ENCODE measurements at regions not wholly inside any gene's neighbourhood (a gene's known extent, or its start where the extent isn't known, plus 50 kb on each side); places are given as distances from the start of the nearest gene placed in this dataset.
"Not testable (repeated sequence)": the region's sequence is repeated elsewhere in the genome, so short reads cannot be mapped to it uniquely, and the experiment has no call there.

DNA sequence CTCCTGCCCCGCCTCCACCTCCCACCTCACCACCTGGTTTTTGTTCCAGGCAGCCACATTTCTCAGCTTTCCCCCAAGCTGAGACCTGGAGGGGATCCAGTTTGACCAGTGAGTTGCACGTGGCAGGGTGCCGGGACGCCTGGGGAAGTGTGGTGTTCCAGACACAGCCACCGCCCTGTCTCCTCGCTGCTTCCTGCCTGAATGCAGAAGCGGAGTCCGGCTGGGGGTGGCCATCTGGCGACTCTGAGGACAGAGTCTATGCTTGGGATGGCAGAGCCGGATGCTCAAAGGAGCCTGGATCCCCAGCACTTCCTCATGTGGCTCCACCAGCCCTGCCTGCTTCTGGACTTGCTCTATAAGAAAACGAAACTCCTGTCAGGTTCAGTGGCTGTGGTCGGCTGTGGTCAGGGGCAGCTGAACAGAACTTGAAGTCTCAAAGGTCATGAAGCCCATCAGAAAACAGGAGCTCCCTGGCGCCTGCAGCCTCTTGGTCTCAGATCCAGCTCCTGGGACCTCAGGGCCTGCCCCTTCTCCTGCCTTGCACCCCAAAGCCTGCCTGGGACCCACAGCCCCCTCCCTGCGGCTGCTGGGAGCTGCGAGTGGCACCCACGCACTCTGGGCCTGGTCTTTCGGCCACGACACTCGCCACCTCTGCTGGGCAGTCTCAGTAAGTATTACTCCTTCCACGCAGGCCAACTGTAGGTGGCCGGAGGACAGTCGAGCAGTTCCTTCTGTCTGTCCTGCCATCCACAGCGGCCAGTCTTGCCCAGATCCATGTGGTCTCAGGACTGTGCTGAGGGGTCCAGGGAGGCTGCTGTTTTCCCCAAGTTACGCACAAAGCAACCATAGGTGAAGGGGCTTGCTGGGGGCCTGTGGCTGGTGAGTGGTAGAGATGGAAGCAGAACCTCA lies 112.8 kb upstream of the MEF2A start:
- Mint-ChIP-seq H3K27ac (peak overlapping the region; percentile 87), H3K9me3 (peaks cover 5% of the 10 kb centered on the region), H3K4me3 (peak overlapping the region; percentile 61), H3K27me3 (no peaks in the 10 kb centered on the region), H3K4me1 (peaks cover 60% of the 10 kb centered on the region), H3K36me3 (peaks cover 6% of the 10 kb centered on the region)
- peak; percentile 91 for ATAC-seq

- ATAC-seq: no peak
- peaks cover 6% of the 10 kb centered on the region for H3K36me3 Mint-ChIP-seq
- H3K27me3 Mint-ChIP-seq: no peaks in the 10 kb centered on the region
- peaks cover 62% of the 10 kb centered on the region for H3K4me1 Mint-ChIP-seq
- H3K27ac Mint-ChIP-seq: peak overlapping the region; percentile 87
- no peak overlapping the region for H3K4me3 Mint-ChIP-seq
- H3K9me3 Mint-ChIP-seq: peaks cover 5% of the 10 kb centered on the region
Observed at GRCh38 chr15:99453637-99454030, 112.2 kb upstream of the MEF2A start.

DNA sequence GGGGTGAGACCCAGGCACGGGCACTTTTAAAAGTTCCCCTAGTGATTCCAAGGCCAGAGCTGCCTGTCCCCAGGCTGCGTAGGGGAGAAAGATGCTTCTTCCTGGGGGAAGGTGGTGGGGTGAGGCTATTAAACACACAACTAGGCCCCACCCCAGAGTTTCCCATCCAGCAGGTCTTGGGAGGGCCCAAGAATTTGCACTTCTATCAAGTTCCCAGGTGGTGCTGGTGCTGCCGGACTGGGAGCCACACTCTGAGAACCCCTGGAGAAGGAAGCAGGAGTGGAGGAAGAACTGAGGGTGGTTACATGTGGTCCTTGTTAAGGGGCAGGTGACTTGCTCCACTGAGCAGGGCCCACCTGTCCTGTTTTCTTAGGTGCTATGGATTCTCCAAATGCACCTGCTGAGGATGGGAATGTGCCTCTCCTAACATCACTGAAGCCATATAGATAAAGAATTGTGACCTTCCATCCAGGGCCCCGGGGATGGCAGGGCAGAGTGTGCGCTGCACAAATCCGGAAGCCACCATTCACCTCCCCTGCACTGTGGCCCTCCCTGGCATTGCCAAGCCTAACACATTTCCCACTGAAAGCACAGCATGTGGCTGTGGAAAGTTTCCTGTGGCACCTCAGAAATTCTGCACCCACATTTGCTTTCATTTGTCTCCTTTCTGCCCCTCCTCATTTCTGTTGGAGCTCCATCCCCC lies 111.5 kb upstream of the MEF2A start:
- Mint-ChIP-seq H3K9me3 (peaks cover 5% of the 10 kb centered on the region), H3K4me3 (no peak overlapping the region), H3K27ac (peak overlapping the region; percentile 87), H3K4me1 (peaks cover 63% of the 10 kb centered on the region), H3K36me3 (peaks cover 6% of the 10 kb centered on the region), H3K27me3 (no peaks in the 10 kb centered on the region)
- ATAC-seq: no peak

DNA sequence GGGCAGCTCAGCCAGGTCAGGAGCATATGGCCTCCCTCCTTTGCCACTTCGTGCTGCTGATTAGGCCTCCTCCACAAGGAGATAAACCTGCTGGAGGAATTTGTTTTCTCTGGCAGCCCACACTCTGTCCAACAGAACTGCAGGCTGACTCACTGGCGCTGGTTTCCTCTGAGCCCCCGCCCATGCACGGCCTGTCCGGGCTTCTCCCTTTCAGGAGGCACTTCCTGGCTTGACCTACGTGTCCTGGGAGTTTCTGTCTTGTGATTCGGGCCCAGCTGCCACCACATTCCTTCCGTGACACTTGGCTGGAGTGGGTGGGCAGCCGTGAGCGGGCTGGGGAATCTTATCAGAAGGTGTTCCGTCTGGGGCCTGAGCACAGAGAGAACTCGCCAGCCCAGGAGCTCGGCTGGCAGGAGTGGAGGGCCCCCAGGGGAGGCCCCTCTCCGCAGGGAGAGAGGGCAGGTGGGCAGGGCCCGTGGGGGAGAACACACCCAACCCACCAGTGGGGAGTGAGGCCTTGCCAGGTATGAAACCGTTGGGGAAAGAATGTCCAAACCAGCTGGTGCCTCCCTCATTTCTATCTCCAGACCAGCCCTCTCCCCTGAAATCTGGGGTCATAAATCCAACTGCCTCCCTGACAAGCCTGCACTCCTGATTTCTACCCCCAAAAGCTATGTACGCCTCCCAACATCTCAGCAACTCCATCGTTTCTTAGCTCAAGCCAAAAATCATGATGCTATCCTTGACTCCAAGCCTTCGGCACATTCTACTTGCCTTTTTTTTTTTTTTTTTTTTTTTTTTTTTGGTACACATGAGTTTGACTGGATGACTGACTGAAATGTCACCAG lies 110.6 kb upstream of the MEF2A start:
- H3K9me3 Mint-ChIP-seq: peaks cover 5% of the 10 kb centered on the region
- H3K27ac Mint-ChIP-seq: peak overlapping the region; percentile 87
- H3K4me3 Mint-ChIP-seq: no peak overlapping the region
- peaks cover 6% of the 10 kb centered on the region for H3K36me3 Mint-ChIP-seq
- no peaks in the 10 kb centered on the region for H3K27me3 Mint-ChIP-seq
- ATAC-seq: no peak
- peaks cover 60% of the 10 kb centered on the region for H3K4me1 Mint-ChIP-seq

DNA sequence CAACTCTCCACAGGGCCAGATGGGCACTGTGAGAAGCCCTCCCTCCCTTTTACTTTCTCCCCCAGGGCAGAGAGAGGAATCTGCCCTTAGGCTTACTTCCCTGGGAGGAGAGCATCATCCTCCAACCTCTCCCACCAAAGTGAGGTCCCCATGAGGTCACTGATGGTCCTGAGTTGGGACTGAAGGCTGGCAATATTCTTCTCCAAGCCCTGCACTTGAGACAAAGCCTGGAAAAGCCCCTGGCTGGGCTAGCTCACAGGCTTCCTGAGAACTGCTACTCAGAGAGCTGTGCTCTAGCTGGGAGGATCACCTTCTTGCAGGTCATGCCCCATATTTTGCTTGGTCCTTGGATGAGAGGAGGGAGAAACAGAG lies 110.0 kb upstream of the MEF2A start:
- Mint-ChIP-seq H3K27ac (peak overlapping the region; percentile 87), H3K4me1 (peaks cover 57% of the 10 kb centered on the region), H3K36me3 (peaks cover 6% of the 10 kb centered on the region), H3K4me3 (no peak overlapping the region), H3K9me3 (peaks cover 5% of the 10 kb centered on the region), H3K27me3 (no peaks in the 10 kb centered on the region)
- no peak for ATAC-seq

DNA sequence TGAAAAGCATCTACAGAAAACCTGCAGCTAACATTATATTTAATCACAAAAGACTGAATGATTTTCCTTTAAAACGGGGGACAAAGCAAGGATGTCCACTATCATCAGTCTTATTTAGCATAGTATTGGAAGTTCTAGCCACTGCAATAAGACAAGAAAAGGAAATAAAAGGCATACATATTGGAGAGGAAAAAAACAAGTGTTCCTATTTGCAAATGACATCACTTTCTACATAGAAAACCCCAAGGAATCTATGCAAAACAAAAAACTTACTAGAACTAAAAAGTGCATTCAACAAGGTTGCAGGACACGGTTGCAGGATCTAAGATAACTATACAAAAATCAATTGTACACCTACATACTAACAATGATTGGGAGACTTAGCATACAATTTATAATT lies 101.6 kb upstream of the MEF2A start:
- Mint-ChIP-seq H3K27ac (no peak overlapping the region), H3K36me3 (peaks cover 13% of the 10 kb centered on the region), H3K9me3 (peaks cover 13% of the 10 kb centered on the region), H3K4me3 (no peak overlapping the region), H3K27me3 (no peaks in the 10 kb centered on the region), H3K4me1 (peaks cover 9% of the 10 kb centered on the region)
- no peak for ATAC-seq

DNA sequence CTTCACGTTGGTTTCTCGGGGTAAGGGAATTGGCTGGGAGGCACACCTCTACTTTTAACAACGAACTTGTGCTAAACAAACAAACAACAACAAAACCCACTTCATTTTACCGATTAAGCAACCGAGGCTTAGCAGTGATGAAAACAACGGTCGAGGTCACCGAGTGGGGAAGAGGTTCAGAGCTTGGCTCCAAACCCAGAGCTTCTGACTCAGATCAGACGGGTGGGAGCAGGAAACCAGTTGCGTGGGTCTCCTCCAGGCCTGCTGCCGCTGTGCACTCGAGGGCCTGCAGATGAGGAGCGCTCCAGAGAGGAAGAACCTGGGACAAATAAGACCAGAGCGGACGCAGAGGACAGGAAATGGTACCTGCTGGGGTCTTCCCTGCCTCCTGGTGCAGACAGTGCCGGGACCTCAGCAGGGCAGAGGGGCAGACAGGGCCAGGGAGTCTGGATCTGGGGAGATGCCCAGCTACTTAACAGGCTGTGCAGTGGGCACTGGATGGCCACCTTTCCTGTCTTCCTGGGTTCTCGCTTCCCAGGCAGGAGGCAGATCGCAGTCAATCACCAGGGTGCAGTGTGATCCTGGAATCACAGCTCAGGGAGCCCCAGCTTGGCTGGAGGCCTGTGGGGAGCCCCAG lies 99.0 kb upstream of the MEF2A start:
- Mint-ChIP-seq H3K4me3 (no peak overlapping the region), H3K27me3 (no peaks in the 10 kb centered on the region), H3K4me1 (peaks cover 25% of the 10 kb centered on the region), H3K36me3 (peaks cover 13% of the 10 kb centered on the region), H3K9me3 (peaks cover 13% of the 10 kb centered on the region), H3K27ac (no peak overlapping the region)
- ATAC-seq: no peak

DNA sequence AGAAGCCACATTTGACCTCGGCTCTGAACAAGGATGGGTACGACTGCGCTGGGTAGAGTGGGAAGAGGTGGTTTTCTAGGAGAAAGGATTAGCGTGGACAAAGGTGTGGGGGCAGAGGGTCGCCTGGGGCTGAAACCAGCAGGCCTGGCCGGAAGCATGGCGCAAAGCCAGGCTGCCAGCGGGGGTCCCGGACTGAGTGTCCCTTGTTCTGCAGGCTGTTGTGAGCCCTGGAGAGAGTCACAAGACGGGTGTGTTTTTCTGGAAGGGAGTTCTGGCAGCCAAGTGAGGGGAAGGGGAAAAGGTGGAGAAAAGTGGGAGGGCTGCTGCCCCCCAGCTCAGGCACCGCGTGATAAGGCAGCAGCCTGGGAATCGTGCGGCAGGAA lies 98.5 kb upstream of the MEF2A start:
- no peak overlapping the region for H3K4me3 Mint-ChIP-seq
- no peak for ATAC-seq
- H3K4me1 Mint-ChIP-seq: peaks cover 28% of the 10 kb centered on the region
- no peaks in the 10 kb centered on the region for H3K27me3 Mint-ChIP-seq
- peaks cover 11% of the 10 kb centered on the region for H3K36me3 Mint-ChIP-seq
- H3K9me3 Mint-ChIP-seq: peaks cover 13% of the 10 kb centered on the region
- H3K27ac Mint-ChIP-seq: no peak overlapping the region

DNA sequence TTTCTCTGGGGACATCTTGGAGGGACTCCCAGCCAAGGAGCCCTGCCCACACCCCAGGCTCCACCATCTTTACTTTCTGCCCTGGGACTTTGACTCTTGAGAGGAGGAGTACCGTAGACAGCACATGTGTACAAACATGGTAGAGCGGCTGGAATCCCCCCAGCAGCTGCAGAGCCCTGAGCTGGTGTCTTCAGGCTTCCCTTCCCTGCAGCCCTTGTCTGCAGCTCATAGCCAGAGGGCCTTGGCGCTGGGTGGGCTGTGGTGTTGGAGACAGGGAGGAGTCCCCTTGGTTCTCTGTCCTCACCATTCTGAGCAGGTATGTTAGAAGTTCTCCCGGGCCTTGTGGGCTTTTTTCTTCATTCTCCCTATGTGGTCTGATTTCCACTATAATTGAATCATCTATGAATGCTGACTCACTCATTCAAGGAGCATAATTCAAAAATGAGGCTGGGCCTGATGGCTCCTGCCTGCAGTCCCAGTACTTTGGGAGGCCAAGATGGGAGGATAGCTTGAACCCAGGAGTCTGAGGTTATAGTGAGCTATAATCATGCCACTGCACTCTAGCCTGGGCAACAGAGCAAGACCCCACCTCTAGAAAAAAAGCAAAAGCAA lies 97.8 kb upstream of the MEF2A start:
- Mint-ChIP-seq H3K9me3 (peaks cover 6% of the 10 kb centered on the region), H3K27me3 (no peaks in the 10 kb centered on the region), H3K4me1 (peaks cover 35% of the 10 kb centered on the region), H3K27ac (no peak overlapping the region), H3K4me3 (no peak overlapping the region), H3K36me3 (peaks cover 5% of the 10 kb centered on the region)
- ATAC-seq: no peak

DNA sequence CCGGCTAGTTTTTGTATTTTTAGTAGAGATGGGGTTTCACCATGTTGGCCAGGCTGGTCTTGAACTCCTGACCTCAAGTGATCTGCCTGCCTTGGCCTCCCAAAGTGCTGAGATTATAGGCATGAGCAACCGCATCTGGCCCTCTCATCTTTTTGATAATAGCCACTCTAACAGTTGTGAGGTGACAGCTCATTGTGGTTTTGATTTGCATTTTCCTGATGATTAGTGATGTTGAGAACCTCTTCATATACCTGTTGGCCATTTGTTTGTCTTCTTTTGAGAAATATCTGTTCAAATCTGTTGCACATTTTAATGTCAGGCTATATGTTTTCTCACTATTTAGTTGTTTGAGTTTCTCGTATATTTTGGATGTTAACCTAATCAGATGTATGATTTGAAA lies 95.6 kb upstream of the MEF2A start:
- H3K4me1 Mint-ChIP-seq: peaks cover 52% of the 10 kb centered on the region

GRCh38 chr15:99472416-99473145 lies 93.2 kb upstream of the MEF2A start:
- H3K36me3 Mint-ChIP-seq: no peaks in the 10 kb centered on the region
- no peaks in the 10 kb centered on the region for H3K27me3 Mint-ChIP-seq
- peaks cover 73% of the 10 kb centered on the region for H3K4me1 Mint-ChIP-seq
- no peak overlapping the region for H3K4me3 Mint-ChIP-seq
- no peak for ATAC-seq
- no peaks in the 10 kb centered on the region for H3K9me3 Mint-ChIP-seq
- peak overlapping the region; percentile 67 for H3K27ac Mint-ChIP-seq

More for the DNA sequence above, 95.6 kb upstream of the MEF2A start:
- peak; percentile 59 for ATAC-seq
- H3K27ac Mint-ChIP-seq: peak overlapping the region; percentile 61
- H3K36me3 Mint-ChIP-seq, H3K4me3 Mint-ChIP-seq, H3K27me3 Mint-ChIP-seq, H3K9me3 Mint-ChIP-seq: not testable (repeated sequence)

DNA sequence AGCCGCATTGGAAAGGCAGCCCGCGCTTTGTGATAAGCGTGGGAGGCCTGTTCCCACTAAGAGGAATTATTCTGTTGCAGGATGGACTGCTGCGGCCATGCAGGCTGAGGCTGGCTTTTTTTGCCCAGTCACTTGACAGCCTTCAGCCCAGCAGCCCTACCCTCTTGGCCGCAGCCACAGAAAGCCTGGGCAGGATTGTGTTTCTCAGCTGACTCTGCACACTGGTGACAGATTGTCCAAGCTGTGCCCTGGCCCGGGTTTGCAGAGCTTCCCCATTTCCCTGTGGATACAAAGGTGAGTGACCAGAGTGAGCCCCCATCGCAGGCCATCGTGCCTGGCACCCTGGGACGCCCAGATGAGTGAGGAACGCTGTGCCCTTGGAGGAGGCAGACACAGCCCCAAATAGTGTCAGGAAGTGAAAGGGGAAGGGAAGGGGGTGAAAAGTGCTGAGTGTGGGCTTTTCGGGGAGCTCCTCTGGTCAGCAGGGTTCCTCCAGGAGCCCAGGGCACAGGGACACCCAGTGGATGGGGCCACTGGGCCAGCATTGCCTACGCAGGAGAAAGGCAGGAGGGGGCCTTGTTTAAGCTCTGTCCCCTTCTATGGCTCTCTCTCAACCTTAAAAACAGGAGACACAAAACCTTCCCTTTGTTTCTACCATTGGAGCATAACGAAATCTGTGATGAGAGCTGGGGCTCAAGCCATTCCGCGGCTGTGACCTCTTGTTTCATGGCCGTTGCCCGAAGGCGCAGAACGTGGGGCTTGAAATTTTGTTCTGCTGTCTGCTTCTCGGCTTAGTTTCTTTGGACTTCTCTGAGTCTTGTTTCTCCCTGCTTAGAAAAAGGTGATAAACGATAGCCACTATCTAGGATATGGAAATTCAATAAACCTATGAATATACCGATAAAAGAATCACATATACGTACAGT lies 91.5 kb upstream of the MEF2A start:
- H3K27ac Mint-ChIP-seq: peak overlapping the region; percentile 67
- no peak overlapping the region for H3K4me3 Mint-ChIP-seq
- H3K4me1 Mint-ChIP-seq: peaks cover 81% of the 10 kb centered on the region
- no peaks in the 10 kb centered on the region for H3K9me3 Mint-ChIP-seq
- no peak for ATAC-seq
- H3K27me3 Mint-ChIP-seq: no peaks in the 10 kb centered on the region
- no peaks in the 10 kb centered on the region for H3K36me3 Mint-ChIP-seq

All from stimulated activated memory B cell treated with anti-CD40 and anti-IgM and Interleukin-4, amounts not matched to agents 10 μg/mL and 1 μg/mL and 100 μg/mL, for 72 hours (primary cell).